SK-N-MC (cell line): ENCODE measurements at regions not wholly inside any gene's neighbourhood (a gene's known extent, or its start where the extent isn't known, plus 50 kb on each side); places are given as distances from the start of the nearest gene placed in this dataset.

Source experiments
- DNase-seq: peaks from one replicate; pipeline ENCODE4 v3.0.0-alpha.2; 2011; ENCODE audit warnings: low read depth, low spot score
- H3K27ac ChIP-seq: fragments of 200-600 bp; sonication (generic); 2 replicates; pipeline ENCODE4 v1.5.1; 2016; ENCODE audit warnings: mixed run types
- H3K36me3 ChIP-seq: fragments of 200-600 bp; sonication (generic); 2 replicates; pipeline ENCODE4 v1.6.1; 2017; ENCODE audit warnings: antibody characterized with exemption, low read length, mixed read lengths; ENCODE audit not compliant: insufficient read depth
- H3K4me3 ChIP-seq: fragments of 200-600 bp; sonication (generic); 2 replicates; pipeline ENCODE4 v1.5.1; 2016
- H3K9ac ChIP-seq: fragments of 200-600 bp; sonication (generic); 2 replicates; pipeline ENCODE4 v1.8.0; 2017; ENCODE audit warnings: mixed run types, mixed read lengths; ENCODE audit not compliant: insufficient read length
- H3K9me3 ChIP-seq: fragments of 200-600 bp; sonication (generic); 2 replicates; pipeline ENCODE4 v1.6.1; 2017; ENCODE audit warnings: low read depth, mild to moderate bottlenecking, antibody characterized with exemption, low read length, moderate library complexity, mixed read lengths
- EZH2 ChIP-seq: fragments of 200-600 bp; sonication (generic); IDR thresholded peaks from one replicate; pipeline ENCODE4 v1.6.1; 2017; ENCODE audit warnings: antibody characterized with exemption
- FOXP2 ChIP-seq: optimal IDR thresholded peaks from 2 replicates; pipeline ENCODE3; 2011; ENCODE audit warnings: mild to moderate bottlenecking, moderate library complexity; ENCODE audit not compliant: insufficient read depth; ENCODE audit errors: extremely low read length, control extremely low read depth
- POLR2AphosphoS5 ChIP-seq: IDR thresholded peaks from 2 replicates; pipeline ENCODE4 v1.6.1; 2012; ENCODE audit warnings: mild to moderate bottlenecking, low read depth, low read length, borderline replicate concordance

GRCh38 chr18:78636260-78636659 lies 343.4 kb upstream of the SALL3 start:
- Histone ChIP-seq H3K36me3 (no peaks in the 10 kb centered on the region), H3K4me3 (no peak overlapping the region), H3K9me3 (no peaks in the 10 kb centered on the region), H3K9ac (no peak overlapping the region), H3K27ac (no peak overlapping the region)
- no peak for DNase-seq
- TF ChIP-seq FOXP2 (no peak), POLR2AphosphoS5 (no peak), EZH2 (no peak)

- Histone ChIP-seq H3K4me3 (no peak overlapping the region), H3K9ac (no peak overlapping the region), H3K36me3 (no peaks in the 10 kb centered on the region), H3K27ac (no peak overlapping the region), H3K9me3 (no peaks in the 10 kb centered on the region)
- no peak for DNase-seq
- TF ChIP-seq FOXP2 (no peak), EZH2 (no peak), POLR2AphosphoS5 (no peak)
Measured at GRCh38 chr18:78637442-78638402, 341.9 kb upstream of the SALL3 start.

GRCh38 chr18:78639006-78639950 lies 340.3 kb upstream of the SALL3 start:
- no peak overlapping the region for H3K4me3 ChIP-seq
- H3K27ac ChIP-seq = no peak overlapping the region
- no peaks in the 10 kb centered on the region for H3K9me3 ChIP-seq
- DNase-seq = no peak
- H3K36me3 ChIP-seq = no peaks in the 10 kb centered on the region
- TF ChIP-seq FOXP2 (no peak), POLR2AphosphoS5 (no peak), EZH2 (no peak)
- H3K9ac ChIP-seq = no peak overlapping the region

- no peak for TF ChIP-seq POLR2AphosphoS5
- TF ChIP-seq FOXP2 = no peak
- Histone ChIP-seq H3K36me3 (no peaks in the 10 kb centered on the region), H3K9ac (no peak overlapping the region), H3K4me3 (no peak overlapping the region), H3K9me3 (no peaks in the 10 kb centered on the region), H3K27ac (no peak overlapping the region)
- DNase-seq = no peak
Measured at GRCh38 chr18:78640246-78640995, 339.2 kb upstream of the SALL3 start.

- Histone ChIP-seq H3K9ac (no peak overlapping the region), H3K27ac (no peak overlapping the region), H3K4me3 (no peak overlapping the region), H3K36me3 (no peaks in the 10 kb centered on the region), H3K9me3 (no peaks in the 10 kb centered on the region)
- DNase-seq = no peak
- TF ChIP-seq POLR2AphosphoS5 = no peak
- TF ChIP-seq EZH2 = no peak
- no peak for TF ChIP-seq FOXP2
Measured at GRCh38 chr18:78641689-78642231, 337.9 kb upstream of the SALL3 start.

GRCh38 chr18:78642296-78642951 lies 337.2 kb upstream of the SALL3 start:
- no peak overlapping the region for H3K27ac ChIP-seq
- no peaks in the 10 kb centered on the region for H3K36me3 ChIP-seq
- no peak for DNase-seq
- H3K4me3 ChIP-seq = no peak overlapping the region
- no peaks in the 10 kb centered on the region for H3K9me3 ChIP-seq
- H3K9ac ChIP-seq = no peak overlapping the region
- no peak for TF ChIP-seq FOXP2
- no peak for TF ChIP-seq POLR2AphosphoS5
- TF ChIP-seq EZH2 = no peak

GRCh38 chr18:78643004-78643403 lies 336.6 kb upstream of the SALL3 start:
- no peak overlapping the region for H3K27ac ChIP-seq
- H3K4me3 ChIP-seq = no peak overlapping the region
- H3K9me3 ChIP-seq = no peaks in the 10 kb centered on the region
- no peak for DNase-seq
- no peaks in the 10 kb centered on the region for H3K36me3 ChIP-seq
- TF ChIP-seq POLR2AphosphoS5 (no peak), FOXP2 (no peak), EZH2 (no peak)
- H3K9ac ChIP-seq = no peak overlapping the region
